ENCODE measurements at regions not wholly inside any gene's neighbourhood (a gene's known extent, or its start where the extent isn't known, plus 50 kb on each side); places are given as distances from the start of the nearest gene placed in this dataset.

- TF ChIP-seq POLR2A (IDR thresholded peaks at IDR 0.05) (no peak), CTCF (IDR thresholded peaks at IDR 0.05) (no peak)
Observed at GRCh38 chr17:14699574-14700185, 398.8 kb downstream of the HS3ST3B1 start.

All from uterus (tissue), 2 donors.